ENCODE measurements at regions not wholly inside any gene's neighbourhood (a gene's known extent, or its start where the extent isn't known, plus 50 kb on each side); places are given as distances from the start of the nearest gene placed in this dataset.
A peak's percentile ranks its signal among the peaks of the same experiment; 100 is the strongest.
"Not testable (repeated sequence)": the region's sequence is repeated elsewhere in the genome, so short reads cannot be mapped to it uniquely, and the experiment has no call there.

DNA sequence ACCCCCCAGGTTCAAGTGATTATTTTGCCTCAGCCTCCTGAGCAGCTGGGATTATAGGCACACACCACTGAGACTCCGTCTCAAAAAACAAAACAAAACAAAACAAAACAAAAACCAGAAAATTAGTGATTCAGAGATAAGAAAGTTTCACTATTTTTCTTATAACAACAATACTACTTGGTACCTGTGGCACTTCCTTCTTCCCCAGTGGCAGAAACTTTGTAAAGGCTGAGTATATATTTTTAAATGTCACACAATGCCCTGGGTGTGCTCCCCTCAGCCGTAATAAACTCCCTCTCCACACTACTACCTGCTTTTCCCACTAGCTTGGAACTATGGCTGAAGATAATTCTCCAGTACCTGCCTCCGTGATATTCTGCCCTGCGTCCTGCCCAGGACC, 177.7 kb upstream of the TTC14 start:
- DNase-seq, result not testable (repeated sequence)

DNA sequence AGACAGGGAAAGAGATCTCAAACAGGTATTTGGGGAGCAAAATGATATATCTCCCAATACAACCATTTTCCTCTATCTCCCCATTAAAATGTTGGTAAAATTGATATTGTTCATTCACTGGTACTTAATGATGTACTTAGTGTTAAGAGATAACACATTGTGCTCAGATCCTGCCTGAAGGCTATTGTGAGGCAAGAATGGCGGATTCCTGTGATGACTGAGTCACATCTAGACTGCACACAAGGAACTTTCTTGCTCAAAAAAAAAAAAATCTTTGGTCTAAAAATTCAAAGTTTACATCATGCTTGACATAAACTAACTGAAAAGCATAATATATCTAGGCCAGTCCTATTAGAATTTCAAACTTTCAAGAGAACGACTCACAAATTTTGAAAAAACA, 171.1 kb upstream of the TTC14 start:
- no peak for DNase-seq

DNA sequence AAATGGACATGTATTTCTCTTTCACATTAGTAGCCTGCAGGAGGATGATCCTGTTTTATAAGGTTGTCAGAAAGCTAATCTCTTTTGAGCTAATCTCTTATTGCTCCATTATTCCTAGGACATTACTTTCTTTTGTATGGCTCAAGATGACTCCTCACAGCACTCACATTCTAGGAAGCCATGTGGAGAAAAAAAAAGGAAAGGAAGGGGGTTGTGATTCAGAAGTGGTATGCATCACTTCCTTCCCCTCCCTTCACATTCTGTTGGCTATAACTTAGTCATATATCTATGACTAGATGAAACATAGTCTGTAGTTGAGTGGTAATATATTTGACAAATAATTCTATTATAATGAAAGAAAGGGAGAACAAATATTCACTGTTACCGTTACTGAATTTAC, 168.8 kb upstream of the TTC14 start:
- DNase-seq, result no peak

DNA sequence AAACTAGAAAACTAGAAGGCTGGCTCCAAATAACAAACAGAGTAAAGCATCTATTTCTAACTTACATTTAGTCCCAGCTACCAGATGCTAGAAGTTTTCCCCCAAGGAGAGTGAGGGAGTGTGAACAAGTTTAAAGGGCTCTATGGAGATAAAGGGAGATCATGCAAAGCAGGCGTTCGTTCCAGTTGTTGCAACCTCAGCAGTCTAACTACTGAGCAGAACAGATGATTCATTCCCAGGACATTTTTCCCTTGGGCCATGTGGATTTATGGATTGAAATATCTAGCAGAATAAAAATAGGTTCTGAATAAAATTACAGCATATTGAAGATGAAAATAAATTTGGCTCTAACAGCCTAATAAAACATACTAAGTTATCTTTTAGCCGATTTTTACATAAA, 154.8 kb upstream of the TTC14 start:
- DNase-seq, result no peak

DNA sequence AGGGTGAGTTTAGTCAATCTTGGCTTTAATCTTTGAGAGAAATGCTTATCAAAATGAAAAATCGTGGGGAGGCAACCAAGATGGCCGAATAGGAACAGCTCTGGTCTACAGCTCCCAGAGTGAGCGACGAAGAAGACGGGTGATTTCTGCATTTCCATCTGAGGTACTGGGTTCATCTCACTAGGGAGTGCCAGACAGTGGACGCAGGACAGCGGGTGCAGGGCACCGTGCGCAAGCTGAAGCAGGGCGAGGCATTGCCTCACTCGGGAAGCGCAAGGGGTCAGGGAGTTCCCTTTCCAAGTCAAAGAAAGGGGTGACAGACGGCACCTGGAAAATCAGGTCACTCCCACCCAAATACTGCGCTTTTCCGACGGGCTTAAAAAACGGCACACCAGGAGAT, 153.6 kb upstream of the TTC14 start:
- DNase-seq, result not testable (repeated sequence)

DNA sequence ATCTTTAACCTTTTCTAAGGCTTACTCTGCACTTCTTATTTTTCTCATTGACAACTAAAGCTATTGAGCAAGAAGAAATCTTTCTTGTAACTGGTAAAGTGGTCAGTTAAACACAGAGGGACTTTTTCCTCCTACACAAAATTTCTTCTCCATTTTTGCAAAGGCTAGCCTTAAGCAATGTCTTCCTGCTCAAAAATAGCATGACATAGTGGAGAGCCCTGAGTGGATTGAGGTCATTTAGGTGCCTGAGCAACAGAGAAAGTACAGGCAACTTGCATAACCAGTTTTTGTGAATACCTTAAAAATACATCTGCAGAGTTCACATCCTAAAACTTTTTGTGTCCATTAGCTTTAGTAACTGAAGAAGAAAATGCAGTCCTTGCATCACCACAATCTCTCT, 144.7 kb upstream of the TTC14 start:
- no peak for DNase-seq

DNA sequence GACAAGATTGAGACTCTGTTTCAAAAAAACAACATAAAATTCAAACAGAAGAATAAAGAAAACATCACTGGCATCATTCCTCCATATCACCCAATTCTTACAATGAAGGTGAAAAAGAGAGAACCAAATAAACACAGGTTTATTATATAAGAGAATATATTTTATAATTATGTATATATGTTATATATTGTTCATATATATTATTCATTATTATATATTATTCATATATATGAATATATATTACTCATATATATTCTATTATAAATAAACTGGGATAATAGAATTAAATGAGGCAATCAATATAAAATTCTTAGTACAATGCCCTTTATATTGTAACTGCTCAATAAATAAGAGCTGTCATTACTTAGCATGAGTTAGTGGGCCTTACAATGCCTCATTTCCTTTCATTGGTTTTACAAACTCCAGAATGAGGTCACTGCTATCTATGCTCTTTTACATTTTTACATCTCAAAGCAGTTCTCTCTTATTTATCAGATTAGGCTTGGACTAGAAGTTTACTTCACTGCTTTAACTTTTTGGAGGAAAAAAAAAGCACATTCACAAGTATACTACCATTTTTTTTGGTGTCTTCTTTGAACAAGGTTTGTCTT, 135.5 kb upstream of the TTC14 start:
- no peak for DNase-seq

DNA sequence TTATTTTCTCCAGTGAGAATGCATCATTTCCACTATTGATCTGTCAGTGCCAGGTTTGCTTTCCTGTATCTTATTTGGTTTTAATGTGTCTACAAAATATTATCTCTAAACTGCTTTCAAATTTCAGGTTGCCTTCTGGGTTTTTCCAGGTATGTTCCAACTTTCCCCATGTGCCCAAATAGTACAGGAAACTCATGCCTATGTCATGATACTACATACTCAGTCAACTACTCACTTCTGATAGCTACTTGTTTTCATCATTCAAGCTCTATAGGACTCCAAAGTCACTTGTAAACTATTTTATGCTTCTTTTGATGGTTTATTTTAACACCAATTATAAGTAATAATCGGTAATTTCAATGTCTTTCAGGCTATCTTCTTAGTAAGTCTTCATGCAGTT, 134.8 kb upstream of the TTC14 start:
- DNase-seq, result no peak

DNA sequence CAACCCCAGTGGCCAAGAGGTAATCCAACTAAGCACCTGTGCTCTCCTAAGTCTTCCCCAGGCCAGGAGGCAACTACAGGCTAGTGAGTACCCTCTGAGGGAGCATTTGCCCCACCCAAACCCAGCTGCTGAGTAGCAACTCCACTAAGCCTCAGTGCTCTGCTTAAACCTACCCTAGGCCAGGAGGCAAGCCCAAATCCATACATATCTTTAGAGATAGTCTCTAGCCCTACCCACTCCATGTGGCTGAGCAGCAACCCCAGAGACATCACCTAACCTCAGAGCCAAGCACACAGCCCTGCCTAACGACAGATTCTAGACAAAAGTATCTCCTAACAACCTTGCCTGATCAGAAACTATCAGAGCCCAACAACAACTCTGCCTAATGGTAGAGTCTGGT, 132.8 kb upstream of the TTC14 start:
- no peak for DNase-seq

DNA sequence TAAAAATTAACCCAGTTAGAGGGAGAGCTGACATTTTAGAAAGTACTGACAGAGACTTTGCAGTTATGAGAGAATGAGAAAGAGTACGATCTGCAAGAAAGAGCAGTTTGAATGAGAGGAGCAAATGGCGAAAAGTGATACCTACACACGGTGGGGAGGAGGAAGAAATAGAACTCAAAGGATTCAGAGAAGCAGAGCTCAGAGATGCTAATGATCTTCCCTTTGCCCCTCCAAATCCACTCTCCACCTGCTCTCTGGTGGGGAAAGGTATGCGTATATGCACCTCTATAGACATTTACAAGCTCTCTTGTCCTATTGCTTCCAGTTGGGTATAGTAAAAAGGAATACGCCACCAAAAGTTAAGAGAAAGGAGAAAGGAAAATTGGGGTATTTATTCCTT, 123.3 kb upstream of the TTC14 start:
- peak; percentile 19 for DNase-seq

DNA sequence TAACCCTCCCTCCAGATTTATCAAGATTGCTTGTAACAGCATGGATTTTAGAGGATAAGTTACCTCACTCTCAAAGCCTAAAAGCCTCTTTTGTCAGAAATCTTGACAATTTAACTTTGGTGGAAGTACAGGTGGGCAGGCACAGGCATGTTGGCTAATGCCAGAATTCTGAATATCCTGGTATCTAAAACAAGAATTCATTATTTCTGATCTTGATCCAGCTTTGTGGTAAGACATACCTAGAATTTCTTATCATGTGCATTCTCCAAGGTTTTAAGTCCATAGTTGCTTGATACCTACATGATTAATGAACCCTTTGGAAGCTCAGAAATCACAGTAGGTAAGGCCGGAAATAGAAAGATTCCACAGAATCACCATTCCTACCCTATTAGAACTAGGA, 109.9 kb upstream of the TTC14 start:
- DNase-seq, result no peak

DNA sequence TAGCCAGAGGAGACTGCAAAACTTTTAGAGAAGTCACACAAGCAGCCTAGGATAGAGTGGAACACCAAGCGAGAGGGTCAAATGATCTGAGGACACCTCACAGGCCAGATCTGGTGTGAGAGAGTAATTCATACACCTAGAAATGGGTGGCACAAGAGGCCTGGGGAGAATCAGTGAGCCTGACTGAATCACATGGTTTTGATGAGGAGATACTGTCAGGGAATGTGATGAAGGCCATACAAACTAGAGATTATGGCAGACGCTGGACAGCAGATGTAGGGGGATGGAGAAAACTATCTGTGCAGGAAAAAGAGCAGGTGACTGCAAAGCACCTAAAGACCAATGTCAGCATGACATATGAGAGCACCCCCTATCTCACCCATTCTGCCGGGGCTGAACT, 105.0 kb upstream of the TTC14 start:
- DNase-seq, result no peak

DNA sequence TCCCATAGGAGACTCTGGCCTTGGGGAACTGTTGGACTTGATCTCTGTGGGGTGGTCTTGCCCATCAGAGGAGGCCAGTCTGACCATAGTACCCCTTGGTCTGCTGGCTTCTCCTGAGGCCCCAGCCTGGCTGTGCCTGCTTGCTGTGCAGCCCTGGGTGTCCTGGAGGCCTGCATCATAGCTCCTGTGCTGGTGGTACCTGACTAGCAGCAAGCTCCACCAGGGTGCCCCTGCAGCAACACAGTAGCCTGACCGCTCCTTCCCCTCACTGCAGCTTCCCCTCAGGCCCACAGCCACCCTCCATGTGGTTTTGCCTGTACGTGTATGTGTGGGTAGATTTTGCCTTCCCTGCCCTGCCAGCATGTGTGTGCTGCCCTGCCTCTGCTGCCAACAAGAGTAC, 85.6 kb upstream of the TTC14 start:
- DNase-seq, result no peak

DNA sequence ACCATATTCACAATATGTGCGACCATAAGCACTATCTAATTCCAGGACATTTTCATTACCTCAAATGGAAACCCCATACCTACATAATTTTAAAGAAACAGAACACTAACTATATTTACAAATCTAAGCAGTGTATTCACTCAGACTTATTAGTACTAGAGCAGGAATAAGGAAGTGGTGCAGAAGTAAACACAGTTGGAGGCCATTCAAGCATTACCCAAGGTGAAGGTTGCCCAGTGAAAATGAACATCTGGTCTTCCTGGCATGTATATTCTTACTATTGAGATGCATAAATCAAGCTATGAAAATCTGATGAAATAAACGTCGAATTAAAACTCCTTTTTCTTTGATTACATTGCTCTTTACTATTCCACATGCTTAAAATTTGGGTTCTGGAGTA, 78.9 kb upstream of the TTC14 start:
- no peak for DNase-seq

DNA sequence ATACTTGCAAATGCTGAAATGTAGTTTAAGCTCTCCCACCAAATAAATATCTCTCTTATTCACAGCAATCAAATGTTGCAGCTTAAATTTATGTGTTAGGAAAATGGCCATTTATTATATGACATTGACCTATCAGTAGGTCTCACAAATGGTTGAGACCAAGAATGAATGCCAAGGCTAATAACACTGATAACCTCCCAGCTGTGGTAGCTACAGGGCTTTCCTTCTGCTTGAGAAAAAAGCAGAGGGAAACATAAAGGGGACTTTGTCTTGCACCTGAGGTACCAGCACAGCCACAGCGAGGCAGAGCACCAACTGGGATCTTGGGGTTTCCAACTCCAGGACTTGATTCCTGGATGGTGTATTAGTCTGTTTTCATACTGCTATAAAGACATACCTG, 73.1 kb upstream of the TTC14 start:
- DNase-seq, result no peak

DNA sequence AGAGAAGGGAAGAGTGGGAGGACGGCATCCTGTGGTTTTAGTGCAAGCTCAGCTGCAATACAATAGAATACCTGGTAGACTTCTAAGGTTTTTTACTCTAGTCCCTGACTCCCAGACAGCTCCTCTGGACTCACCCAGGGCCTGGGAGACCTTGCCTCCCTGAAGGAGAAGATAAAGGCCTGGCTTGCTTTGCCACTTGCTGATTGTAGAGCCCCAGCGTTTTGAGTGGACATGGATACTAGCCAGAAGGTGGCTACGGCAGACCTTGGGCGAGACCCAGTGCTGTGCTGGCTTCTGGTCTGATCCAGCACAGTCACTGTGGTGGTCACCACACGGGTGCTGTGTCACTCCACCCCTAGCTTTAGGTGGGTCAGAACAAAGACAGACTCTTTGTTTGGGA, 72.2 kb upstream of the TTC14 start:
- no peak for DNase-seq

DNA sequence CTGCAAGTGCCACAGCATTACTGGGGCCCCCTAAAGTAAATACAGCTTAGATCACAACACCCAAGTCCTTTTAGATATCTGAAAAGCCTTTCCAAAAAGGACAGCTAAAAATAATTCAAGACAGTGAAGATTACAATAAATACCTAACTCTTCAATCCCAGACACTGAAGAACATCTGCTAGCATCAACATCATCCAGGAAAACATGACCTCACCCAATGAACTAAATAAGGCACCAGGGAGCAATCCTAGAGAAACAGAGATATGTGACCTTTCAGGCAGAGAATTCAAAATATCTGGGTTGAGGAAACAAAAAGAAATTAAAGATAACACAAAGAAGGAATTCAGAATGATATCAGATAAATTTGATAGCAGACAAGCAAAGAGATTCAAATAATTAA, 71.7 kb upstream of the TTC14 start:
- DNase-seq, result no peak

DNA sequence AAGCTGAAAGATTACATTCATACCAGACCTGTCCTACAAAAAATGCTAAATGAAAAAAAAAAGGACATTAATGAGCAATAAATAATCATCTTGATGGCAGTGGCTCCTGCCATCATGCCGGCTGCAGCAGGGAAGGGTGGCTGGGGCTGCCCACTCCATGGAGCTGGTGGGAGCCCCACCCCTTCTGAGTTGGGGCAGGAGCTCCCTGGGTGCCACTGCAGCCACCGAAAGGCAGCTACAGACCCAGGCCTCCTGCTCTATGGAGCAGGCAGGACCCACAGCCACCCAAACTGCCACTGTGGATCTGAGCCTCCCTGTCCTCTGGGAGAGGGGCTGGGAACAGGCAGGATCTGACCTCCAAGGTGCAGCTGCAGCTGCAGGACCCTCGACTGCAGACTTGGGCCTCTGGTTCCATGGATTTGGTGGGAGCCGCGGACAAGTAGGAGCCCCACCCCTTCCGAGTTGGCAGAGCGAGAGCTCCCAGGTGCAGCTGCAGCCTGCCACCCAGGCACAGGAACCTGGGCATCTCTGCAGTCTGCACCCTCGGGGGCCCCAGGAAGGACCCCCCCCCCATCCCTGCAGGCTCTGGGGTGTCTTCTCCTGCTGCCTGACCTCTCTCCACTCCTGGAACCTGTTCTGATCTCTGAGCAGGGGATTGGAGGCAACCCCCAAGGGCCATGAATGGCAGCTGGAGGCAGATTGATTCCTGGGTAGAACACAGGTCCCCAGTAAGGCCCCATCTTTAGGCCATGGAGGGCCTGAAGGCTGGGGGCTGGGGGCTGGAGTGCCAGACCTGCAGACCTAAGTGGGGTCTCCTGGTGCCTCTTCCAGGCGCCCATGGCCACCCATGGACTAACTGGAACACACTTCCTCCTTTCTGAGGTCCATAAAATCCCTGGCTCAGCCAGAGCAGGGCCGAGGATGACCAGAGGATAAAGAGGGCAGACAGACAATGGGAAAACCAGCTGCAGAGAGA, 70.4 kb upstream of the TTC14 start:
- no peak for DNase-seq

DNA sequence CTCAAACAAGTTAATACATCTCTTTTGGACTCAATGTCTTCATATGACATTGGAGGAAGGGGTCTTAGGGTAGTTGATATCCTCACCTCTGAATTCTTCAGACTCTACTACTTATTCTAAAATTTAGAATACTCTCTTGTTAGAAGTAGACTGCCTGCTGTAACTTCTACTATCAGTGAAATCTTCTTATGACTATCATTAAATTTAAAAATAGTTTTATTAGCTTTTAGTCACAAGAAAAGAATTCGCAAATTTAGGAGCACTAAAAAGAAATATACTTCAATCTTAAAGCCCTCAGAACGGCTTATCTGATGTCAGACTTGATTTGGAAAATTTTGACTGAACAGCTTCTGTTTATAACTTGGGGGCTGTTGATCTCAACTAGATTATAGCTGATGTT, 67.1 kb upstream of the TTC14 start:
- no peak for DNase-seq

DNA sequence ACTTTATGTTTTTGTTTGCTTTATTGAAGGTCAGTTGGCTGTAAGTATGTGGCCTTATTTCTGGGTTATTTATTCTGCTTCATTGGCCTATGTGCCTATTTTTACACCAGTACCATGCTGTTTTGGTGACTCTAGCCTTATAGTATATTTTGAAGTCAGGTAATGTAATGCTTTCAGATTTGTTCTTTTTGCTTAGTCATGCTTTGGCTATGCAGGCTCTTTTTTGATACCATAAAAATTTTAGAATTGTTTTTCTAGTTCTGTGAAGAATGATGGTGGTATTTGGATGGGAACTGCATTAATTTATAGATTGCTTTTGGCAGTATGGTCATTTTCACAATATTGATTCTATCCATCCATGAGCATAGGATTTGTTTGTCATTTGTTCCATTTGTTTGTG, 63.5 kb upstream of the TTC14 start:
- DNase-seq, result no peak

DNA sequence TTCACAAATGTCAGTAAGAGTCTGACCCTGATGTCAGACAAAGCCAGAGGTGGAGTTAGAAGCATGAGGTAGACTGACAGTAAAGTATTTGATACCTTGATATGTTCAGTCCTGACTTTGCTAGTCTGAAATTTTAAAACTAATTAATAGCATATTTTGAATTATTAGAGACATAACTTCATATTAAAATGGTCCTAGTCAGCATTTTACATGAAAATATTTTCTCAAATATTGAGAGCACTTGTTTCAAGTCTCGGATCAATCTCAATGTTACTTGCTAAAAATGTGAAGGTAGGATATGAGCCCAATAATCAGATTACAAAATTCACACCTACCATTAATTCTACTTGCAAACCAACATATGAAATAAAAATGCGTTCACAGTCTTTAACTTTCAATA, 58.1 kb upstream of the TTC14 start:
- no peak for DNase-seq

DNA sequence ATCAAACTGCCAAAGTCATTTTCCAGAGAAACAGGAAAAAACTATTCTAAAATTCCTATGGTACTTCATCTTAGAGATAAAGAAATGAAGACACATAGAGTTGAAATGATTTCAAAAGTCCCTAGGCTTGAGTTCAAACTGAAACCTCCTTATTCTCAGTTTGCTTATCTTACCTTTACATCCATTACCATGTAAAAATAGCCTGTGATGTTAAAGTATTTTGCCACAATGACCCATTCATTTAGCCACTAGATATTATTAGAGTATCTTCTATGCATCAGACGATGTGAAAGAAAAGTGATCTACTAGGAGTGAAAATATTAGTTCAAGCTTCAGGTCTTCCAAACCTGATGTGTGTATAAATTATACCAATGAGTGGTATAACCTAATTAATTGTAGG, 55.1 kb upstream of the TTC14 start:
- DNase-seq, result no peak

DNA sequence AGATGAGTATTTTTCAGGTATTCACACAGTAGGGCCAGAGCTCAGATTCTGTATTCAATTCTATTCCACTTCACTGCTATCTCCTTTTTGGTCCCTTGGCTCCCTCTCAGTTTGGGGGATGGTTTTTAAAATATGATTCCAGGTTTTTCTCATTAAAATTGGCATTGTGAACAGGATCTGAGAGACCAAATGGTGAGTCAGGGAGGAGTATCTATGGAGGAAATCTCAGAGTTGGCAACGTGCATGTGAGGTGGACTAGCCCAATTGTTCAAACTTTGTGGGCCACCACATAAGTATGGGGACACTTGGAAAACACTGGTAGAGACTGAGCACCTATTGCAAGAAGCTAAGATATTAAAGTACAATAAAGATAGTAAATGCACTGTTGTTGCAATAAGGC, 53.9 kb upstream of the TTC14 start:
- no peak for DNase-seq

Data from NCI-H524 treated with DMSO at 0.1 percent for 48 hours (cell line).